ENCODE measurements at regions not wholly inside any gene's neighbourhood (a gene's known extent, or its start where the extent isn't known, plus 50 kb on each side); places are given as distances from the start of the nearest gene placed in this dataset.

- no peak for TF ChIP-seq CTCF (conservative IDR thresholded peaks at IDR 0.05 in 1 of 2, IDR thresholded peaks at IDR 0.05 in 1 of 2; ENCODE audit: low read depth in 1 of 2, low read length in 2 of 2)
- TF ChIP-seq EZH2 (IDR thresholded peaks at IDR 0.05; ENCODE audit: low read length, missing control alignments), result no peak
Observed at GRCh38 chr2:134197445-134197844, 56.4 kb upstream of the MGAT5 start.
